Loucy (cell line): ENCODE measurements at regions not wholly inside any gene's neighbourhood (a gene's known extent, or its start where the extent isn't known, plus 50 kb on each side); places are given as distances from the start of the nearest gene placed in this dataset.

ENCODE experiments used
- EZH2phosphoT487 ChIP-seq: fragments of 200-600 bp; IDR thresholded peaks from 2 replicates; pipeline ENCODE4 v1.6.1; 2018; ENCODE audit warnings: antibody characterized with exemption, mild to moderate bottlenecking, moderate library complexity, borderline replicate concordance
- TF ChIP-seq, protein P1 (sequence below): fragments of 200-600 bp; sonication (generic); conservative IDR thresholded peaks from 2 replicates; pipeline ENCODE4 v1.5.1; 2014; ENCODE audit warnings: mild to moderate bottlenecking, antibody characterized with exemption, low read length

DNA sequence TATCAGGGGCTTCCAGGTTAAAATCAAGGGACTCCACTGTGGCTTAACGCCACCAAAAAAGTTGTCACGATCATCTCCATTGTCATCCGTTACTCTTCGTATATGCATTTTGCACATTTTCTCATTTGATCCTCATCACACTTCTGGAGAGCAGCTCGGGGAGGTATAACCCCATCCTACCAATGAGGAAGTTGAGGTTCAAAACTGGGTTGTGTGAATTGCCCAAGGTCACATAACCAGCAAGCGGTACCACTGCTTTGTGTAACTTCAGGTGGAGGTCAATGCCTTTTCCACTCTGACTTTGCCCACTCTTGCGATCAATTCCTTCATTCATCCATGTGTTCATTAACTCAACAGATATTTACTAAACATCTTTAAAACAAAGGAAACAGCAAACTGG, 71.1 kb upstream of the CCND2 start:
- TF ChIP-seq, protein P1, sequence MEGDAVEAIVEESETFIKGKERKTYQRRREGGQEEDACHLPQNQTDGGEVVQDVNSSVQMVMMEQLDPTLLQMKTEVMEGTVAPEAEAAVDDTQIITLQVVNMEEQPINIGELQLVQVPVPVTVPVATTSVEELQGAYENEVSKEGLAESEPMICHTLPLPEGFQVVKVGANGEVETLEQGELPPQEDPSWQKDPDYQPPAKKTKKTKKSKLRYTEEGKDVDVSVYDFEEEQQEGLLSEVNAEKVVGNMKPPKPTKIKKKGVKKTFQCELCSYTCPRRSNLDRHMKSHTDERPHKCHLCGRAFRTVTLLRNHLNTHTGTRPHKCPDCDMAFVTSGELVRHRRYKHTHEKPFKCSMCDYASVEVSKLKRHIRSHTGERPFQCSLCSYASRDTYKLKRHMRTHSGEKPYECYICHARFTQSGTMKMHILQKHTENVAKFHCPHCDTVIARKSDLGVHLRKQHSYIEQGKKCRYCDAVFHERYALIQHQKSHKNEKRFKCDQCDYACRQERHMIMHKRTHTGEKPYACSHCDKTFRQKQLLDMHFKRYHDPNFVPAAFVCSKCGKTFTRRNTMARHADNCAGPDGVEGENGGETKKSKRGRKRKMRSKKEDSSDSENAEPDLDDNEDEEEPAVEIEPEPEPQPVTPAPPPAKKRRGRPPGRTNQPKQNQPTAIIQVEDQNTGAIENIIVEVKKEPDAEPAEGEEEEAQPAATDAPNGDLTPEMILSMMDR, result no peak
- TF ChIP-seq EZH2phosphoT487, result no peak
